GM12872 (cell line): ENCODE measurements at regions not wholly inside any gene's neighbourhood (a gene's known extent, or its start where the extent isn't known, plus 50 kb on each side); places are given as distances from the start of the nearest gene placed in this dataset.

Experiments used
- TF ChIP-seq, protein P1 (sequence below): IDR thresholded peaks from 3 replicates; pipeline ENCODE4 v1.5.1; 2011; ENCODE audit warnings: low read depth, mild to moderate bottlenecking, low read length, moderate library complexity; ENCODE audit not compliant: insufficient read depth

DNA sequence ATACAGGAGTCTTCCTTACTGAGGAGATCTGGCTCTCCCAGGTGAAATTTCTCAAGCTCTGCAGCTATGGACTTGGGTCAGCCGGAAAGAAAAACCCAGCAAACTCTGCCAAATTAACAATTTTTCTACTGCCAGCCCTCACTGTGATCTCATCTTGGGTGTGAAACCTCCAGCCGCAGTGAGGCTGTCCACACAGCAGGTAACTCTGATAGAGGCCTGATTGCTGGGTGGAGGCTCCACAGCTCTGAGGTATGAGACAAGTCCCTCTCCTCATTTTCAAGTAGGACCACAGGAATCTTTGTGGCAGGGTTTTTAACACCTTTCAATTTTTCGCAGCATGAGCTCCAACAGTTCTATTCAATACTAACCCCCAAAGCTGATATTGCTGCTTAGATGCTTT is 430.6 kb upstream of the RAB6C start:
- TF ChIP-seq, protein P1, sequence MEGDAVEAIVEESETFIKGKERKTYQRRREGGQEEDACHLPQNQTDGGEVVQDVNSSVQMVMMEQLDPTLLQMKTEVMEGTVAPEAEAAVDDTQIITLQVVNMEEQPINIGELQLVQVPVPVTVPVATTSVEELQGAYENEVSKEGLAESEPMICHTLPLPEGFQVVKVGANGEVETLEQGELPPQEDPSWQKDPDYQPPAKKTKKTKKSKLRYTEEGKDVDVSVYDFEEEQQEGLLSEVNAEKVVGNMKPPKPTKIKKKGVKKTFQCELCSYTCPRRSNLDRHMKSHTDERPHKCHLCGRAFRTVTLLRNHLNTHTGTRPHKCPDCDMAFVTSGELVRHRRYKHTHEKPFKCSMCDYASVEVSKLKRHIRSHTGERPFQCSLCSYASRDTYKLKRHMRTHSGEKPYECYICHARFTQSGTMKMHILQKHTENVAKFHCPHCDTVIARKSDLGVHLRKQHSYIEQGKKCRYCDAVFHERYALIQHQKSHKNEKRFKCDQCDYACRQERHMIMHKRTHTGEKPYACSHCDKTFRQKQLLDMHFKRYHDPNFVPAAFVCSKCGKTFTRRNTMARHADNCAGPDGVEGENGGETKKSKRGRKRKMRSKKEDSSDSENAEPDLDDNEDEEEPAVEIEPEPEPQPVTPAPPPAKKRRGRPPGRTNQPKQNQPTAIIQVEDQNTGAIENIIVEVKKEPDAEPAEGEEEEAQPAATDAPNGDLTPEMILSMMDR, result no peak

DNA sequence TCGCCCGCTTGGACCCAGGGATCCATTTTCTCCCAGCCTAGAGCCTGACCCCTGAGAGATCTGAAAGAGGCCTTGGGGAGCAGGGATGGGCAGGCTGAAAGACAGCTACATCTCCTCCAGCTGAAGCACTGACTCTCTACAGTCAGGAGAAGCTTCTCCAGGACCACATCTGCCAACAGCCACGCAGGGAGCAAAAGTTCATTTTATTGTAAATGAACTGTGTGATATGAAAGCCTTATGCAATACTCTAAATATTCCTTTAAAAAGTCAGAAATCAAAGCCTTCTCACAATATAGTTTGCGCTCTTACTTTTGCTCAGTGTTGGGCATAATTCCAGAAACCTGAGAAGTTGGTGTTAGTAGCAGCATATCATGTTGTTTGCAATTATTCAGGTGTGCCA is 428.9 kb upstream of the RAB6C start:
- TF ChIP-seq, protein P1, result no peak

DNA sequence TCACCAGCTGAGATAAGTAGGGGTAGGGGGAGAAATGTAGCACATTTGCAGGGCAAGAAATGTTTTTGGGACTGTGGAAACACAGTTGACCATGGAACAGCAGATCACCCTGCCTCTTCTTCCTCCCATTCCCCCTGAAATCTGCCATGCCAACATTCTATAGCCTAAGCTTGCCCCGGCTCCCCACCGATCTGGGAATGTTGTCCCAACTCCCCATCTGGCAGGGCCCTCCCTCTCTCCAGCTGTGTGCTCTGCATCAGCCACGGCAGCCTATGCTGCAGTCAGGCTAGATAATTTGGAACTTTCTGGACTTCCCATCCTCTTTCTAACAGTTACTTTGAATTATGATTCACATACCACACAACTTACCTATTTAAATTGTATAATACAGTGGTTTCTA is 425.1 kb upstream of the RAB6C start:
- TF ChIP-seq, protein P1, result no peak

DNA sequence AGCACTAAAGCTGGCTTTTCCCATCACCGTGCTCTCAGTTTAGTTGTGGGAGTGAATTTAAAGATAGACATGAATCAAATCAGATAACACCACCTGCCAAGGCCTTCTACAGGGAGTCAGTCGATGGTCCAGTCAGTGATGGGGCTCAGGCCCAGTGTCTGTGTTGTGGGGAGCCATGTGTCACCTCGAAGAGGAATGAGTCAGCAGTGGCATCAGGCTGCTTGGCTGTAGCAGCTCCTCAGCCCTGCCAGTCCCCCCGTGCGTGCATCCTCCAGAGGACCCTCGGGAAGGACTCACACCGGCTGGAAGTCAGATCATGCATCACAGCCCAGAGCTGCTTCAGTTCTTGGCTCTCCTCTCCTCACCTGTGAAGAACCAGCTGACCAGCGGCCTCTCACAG is 420.4 kb upstream of the RAB6C start:
- TF ChIP-seq, protein P1, result no peak

GRCh38 chr2:129565551-129566109 is 413.8 kb upstream of the RAB6C start:
- TF ChIP-seq, protein P1, result no peak

- TF ChIP-seq, protein P1, result no peak
Observed at GRCh38 chr2:129575431-129575830, 404.0 kb upstream of the RAB6C start.

GRCh38 chr2:129575880-129576279 is 403.6 kb upstream of the RAB6C start:
- TF ChIP-seq, protein P1, result no peak
